BLaER1 (cell line): ENCODE measurements at regions not wholly inside any gene's neighbourhood (a gene's known extent, or its start where the extent isn't known, plus 50 kb on each side); places are given as distances from the start of the nearest gene placed in this dataset.

Experiments
- H3K27ac ChIP-seq: shearing (Covaris generic); formaldehyde crosslinking; 2 replicates; pipeline ENCODE4 v1.8.1; 2022
- H3K27me3 ChIP-seq: shearing (Covaris generic); formaldehyde crosslinking; 2 replicates; pipeline ENCODE4 v1.8.1; 2022
- H3K36me3 ChIP-seq: shearing (Covaris generic); formaldehyde crosslinking; 2 replicates; pipeline ENCODE4 v1.8.1; 2022
- H3K4me1 ChIP-seq: shearing (Covaris generic); formaldehyde crosslinking; 2 replicates; pipeline ENCODE4 v1.8.1; 2022
- H3K4me2 ChIP-seq: shearing (Covaris generic); formaldehyde crosslinking; 2 replicates; pipeline ENCODE4 v1.8.1; 2022
- H3K4me3 ChIP-seq: shearing (Covaris generic); formaldehyde crosslinking; 2 replicates; pipeline ENCODE4 v1.8.1; 2022
- H3K9ac ChIP-seq: shearing (Covaris generic); formaldehyde crosslinking; 2 replicates; pipeline ENCODE4 v1.8.1; 2022
- H3K9me3 ChIP-seq: shearing (Covaris generic); formaldehyde crosslinking; 2 replicates; pipeline ENCODE4 v1.8.1; 2022
- H4K20me1 ChIP-seq: shearing (Covaris generic); formaldehyde crosslinking; 2 replicates; pipeline ENCODE4 v1.8.1; 2022
- Cebpa-rat ChIP-seq: shearing (Covaris generic); IDR thresholded peaks from 2 replicates; pipeline ENCODE4 v1.8.1; 2022

GRCh38 chr19:20254121-20254520, 87.1 kb downstream of the ZNF486 start:
- no peak for TF ChIP-seq Cebpa-rat
- Histone ChIP-seq H3K9me3 (peaks cover 48% of the 10 kb centered on the region), H3K27ac (no peak overlapping the region), H4K20me1 (no peaks in the 10 kb centered on the region), H3K4me2 (no peak overlapping the region), H3K9ac (no peak overlapping the region), H3K36me3 (no peaks in the 10 kb centered on the region), H3K27me3 (no peaks in the 10 kb centered on the region), H3K4me1 (no peaks in the 10 kb centered on the region), H3K4me3 (no peak overlapping the region)

DNA sequence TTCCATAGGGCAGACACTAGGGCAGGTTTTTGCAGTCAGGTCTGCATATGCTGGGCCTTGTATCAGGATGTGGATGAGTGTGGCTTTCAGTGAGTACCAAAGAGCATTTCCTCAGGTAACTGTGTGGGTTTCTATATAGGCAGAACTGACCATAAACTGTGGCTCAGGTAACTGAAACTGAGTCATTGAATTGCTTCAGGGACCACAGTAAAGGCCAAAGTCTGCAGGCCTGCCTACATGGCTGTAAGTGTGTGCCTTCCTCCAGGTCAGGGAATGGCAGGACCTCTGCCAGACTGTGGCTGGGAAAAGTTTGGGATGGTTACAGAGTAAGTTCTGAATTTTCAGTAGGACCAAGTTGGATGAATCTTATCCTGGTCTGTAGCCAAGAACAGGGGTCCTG, 85.6 kb downstream of the ZNF486 start:
- H3K4me2 ChIP-seq, result no peak overlapping the region
- H3K9ac ChIP-seq, result no peak overlapping the region
- no peaks in the 10 kb centered on the region for H3K4me1 ChIP-seq
- no peak overlapping the region for H3K27ac ChIP-seq
- TF ChIP-seq Cebpa-rat, result no peak
- no peaks in the 10 kb centered on the region for H3K27me3 ChIP-seq
- H3K4me3 ChIP-seq, result no peak overlapping the region
- no peaks in the 10 kb centered on the region for H3K36me3 ChIP-seq
- peaks cover 33% of the 10 kb centered on the region for H3K9me3 ChIP-seq
- no peaks in the 10 kb centered on the region for H4K20me1 ChIP-seq

GRCh38 chr19:20250627-20251026, 83.6 kb downstream of the ZNF486 start:
- Histone ChIP-seq H3K9ac (no peak overlapping the region), H3K4me2 (no peak overlapping the region), H3K4me1 (no peaks in the 10 kb centered on the region), H3K36me3 (no peaks in the 10 kb centered on the region), H3K4me3 (no peak overlapping the region), H4K20me1 (no peaks in the 10 kb centered on the region), H3K9me3 (peaks cover 21% of the 10 kb centered on the region), H3K27me3 (no peaks in the 10 kb centered on the region), H3K27ac (no peak overlapping the region)
- no peak for TF ChIP-seq Cebpa-rat

GRCh38 chr19:20250121-20250520, 83.1 kb downstream of the ZNF486 start:
- Histone ChIP-seq H3K9ac (no peak overlapping the region), H3K27ac (no peak overlapping the region), H3K9me3 (peaks cover 18% of the 10 kb centered on the region), H3K4me1 (no peaks in the 10 kb centered on the region), H3K4me3 (no peak overlapping the region), H4K20me1 (no peaks in the 10 kb centered on the region), H3K36me3 (no peaks in the 10 kb centered on the region), H3K4me2 (no peak overlapping the region), H3K27me3 (no peaks in the 10 kb centered on the region)
- no peak for TF ChIP-seq Cebpa-rat
